ENCODE measurements at regions not wholly inside any gene's neighbourhood (a gene's known extent, or its start where the extent isn't known, plus 50 kb on each side); places are given as distances from the start of the nearest gene placed in this dataset.

DNA sequence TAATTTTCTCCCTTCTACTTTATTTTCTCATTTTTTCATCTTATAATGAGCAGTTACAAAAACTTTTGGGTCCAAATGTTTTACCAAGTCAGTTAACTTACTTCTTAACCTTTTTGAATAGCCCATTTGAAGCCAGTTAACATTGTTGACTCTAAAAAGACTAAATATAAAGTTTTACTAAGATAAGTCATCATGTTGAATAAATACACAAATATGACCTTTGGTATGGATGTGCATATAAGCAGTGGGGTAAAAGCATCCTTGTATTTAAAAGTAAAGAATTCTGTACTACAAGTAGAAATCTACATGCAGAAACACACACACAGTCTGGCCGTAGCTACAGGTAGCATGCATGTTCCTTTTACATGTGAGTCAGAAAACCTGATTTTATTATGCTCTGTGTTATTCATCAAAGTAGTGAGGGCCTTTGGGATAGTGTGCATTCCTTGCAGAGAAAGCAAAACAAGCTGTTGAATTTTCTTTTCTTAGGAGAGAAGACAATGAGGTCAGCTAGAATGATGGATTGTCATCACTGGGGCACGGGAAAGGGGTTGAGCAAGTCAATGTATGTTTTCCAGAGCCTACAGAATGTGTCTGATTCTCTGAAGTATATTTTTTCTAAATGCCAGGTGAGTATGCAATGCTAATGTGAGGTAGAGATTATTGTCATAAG, 533.2 kb upstream of the AGA start:
- ChIA-PET SMC1A (ENCODE audit: uncharacterized antibody, unreplicated experiment) (no interaction called here), POLR2A (no interaction called here), CTCF (no interaction called here), RAD21 (ENCODE audit: unreplicated experiment) (no interaction called here)
- no peak overlapping the region for H2AFZ ChIP-seq (ENCODE audit: control insufficient read depth, low read depth, low read length)
- TF ChIP-seq RCOR1 (conservative IDR thresholded peaks at IDR 0.05; ENCODE audit: low read depth, low read length) (no peak), SUZ12 (IDR thresholded peaks at IDR 0.05; ENCODE audit: unreplicated experiment) (no peak), PML (IDR thresholded peaks at IDR 0.05; ENCODE audit: low read length) (no peak), GATAD2B (conservative IDR thresholded peaks at IDR 0.05; ENCODE audit: low read depth) (no peak), CBFB (IDR thresholded peaks at IDR 0.05; ENCODE audit: low read depth) (no peak), MYB (IDR thresholded peaks at IDR 0.05; ENCODE audit: borderline replicate concordance, low read depth, low read length) (no peak), BACH1 (IDR thresholded peaks at IDR 0.05; ENCODE audit: borderline replicate concordance) (no peak), RELA (IDR thresholded peaks at IDR 0.05; ENCODE audit: borderline replicate concordance, partially characterized antibody) (no peak), POLR2AphosphoS5 (IDR thresholded peaks at IDR 0.05; ENCODE audit: low read length) (no peak), ZNF384 (IDR thresholded peaks at IDR 0.05; ENCODE audit: borderline replicate concordance, low read depth, low read length) (no peak), CBX5 (IDR thresholded peaks at IDR 0.05; ENCODE audit: low read depth) (no peak), RAD51 (IDR thresholded peaks at IDR 0.05) (no peak), ZSCAN29 (IDR thresholded peaks at IDR 0.05) (no peak), HDAC6 (IDR thresholded peaks at IDR 0.05; ENCODE audit: unreplicated experiment) (no peak), EZH2 (IDR thresholded peaks at IDR 0.05; ENCODE audit: borderline replicate concordance, control insufficient read depth, low read depth, low read length) (no peak), ATF7 (IDR thresholded peaks at IDR 0.05; ENCODE audit: low read depth) (no peak)
- no peak overlapping the region for H3K4me2 ChIP-seq (ENCODE audit: control insufficient read depth, insufficient read depth)
- H3K36me3 ChIP-seq (ENCODE audit: control insufficient read depth in 2 of 2, insufficient read depth in 2 of 2, low read length in 1 of 2) = no peaks in the 10 kb centered on the region
- ATAC-seq (no peak), FAIRE-seq (no peak), DNase-seq (ENCODE audit: low read depth, low spot score) (no peak)
- in situ Hi-C loops (cut with MboI) = no loop called here
- H3K27ac ChIP-seq (ENCODE audit: control insufficient read depth, insufficient read depth) = no peak overlapping the region
- 13% methylated on average over 2 of the region's 2 CpGs for WGBS (ENCODE audit: insufficient coverage, insufficient replicate concordance, low lambda C conversion rate, missing lambda C conversion rate)
- no peaks in the 10 kb centered on the region for H4K20me1 ChIP-seq (ENCODE audit: control insufficient read depth, insufficient read depth)
- intact Hi-C loops (cut with micrococcal nuclease; ENCODE audit: unreplicated experiment) = no loop called here
- H3K27me3 ChIP-seq (replicated peaks in 1 of 2; ENCODE audit: control insufficient read depth in 2 of 2, insufficient read depth in 2 of 2, low read length in 1 of 2) = no peaks in the 10 kb centered on the region
- no peaks in the 10 kb centered on the region for H3K4me1 ChIP-seq (ENCODE audit: control insufficient read depth, insufficient read depth, low read length)
- no peaks in the 10 kb centered on the region for H3K9me3 ChIP-seq (replicated peaks; ENCODE audit: control insufficient read depth, insufficient read depth, low read length)
- no peak overlapping the region for H3K4me3 ChIP-seq
- no peaks in the 10 kb centered on the region for H3K79me2 ChIP-seq (ENCODE audit: control insufficient read depth, insufficient read depth, low read length)
- no TSS peak for BruUV-seq (replicated peaks)
- no peak overlapping the region for H3K9ac ChIP-seq (ENCODE audit: control insufficient read depth, insufficient read depth, low read length)

All from GM12878 (cell line).